Stimulated activated CD8-positive, alpha-beta memory T cell treated with anti-CD3 and anti-CD28 coated beads, Interleukin-2, amount 100 ng/mL, for 48 hours (primary cell): ENCODE measurements at regions not wholly inside any gene's neighbourhood (a gene's known extent, or its start where the extent isn't known, plus 50 kb on each side); places are given as distances from the start of the nearest gene placed in this dataset.
"Not testable (repeated sequence)": the region's sequence is repeated elsewhere in the genome, so short reads cannot be mapped to it uniquely, and the experiment has no call there.

ENCODE experiments used
- DNase-seq, 2 donors: peaks; one replicate each; pipeline ENCODE4 v3.0.0-alpha.2; 2020; ENCODE audit warnings: low read depth in 2 of 2

- DNase-seq = no peak
These were observed 115.9 kb upstream of the EEPD1 start for GRCh38 chr7:36037121-36037662.

DNA sequence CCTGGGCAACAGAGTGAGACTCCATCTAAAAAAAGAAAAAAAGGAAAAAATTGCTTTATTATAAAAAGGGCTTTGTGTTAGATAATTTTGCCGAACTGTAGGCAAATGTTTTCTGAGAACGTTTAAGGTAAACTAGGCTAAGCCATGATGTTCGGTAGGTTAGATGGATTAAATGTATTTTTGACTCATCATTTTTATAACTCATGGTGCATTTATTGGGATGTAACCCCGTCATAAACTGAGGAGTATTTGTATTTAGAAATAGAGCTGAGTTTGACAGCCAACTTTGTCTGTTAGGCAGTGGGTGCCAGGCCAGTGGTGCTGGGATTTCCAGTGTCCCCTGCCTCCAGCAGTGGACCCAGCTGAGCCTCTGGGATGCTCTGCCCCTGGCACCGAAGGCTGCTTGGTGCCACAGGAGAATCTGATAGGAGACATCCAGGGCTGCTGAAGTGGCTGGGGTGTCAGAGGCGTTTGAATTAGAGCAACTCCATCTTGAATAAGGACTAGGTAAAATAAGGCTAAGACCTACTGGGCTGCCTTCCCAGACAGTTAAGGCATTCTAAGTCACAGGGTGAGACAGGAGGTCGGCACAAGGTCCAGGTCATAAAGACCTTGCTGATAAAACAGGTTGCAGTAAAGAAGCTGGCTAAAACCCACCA is 114.9 kb upstream of the EEPD1 start:
- DNase-seq = no peak

DNA sequence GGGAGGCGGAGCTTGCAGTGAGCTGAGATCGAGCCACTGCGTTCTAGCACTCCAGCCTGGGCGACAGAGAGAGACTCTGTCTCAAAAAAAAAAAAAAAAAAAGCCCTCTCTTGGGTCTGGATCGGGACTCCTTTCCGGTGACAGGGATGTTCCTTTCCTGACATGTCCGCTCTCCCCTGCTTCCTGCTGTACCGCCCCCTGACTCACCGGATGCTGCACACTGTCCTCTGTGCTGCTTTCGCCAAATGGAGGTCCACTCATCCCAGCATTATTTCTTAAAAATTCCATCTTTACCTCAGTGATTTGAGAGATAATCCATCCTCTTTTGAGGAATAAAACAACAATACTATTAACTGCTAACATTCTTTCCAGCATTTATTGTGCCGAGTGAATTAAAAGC is 113.8 kb upstream of the EEPD1 start:
- no peak for DNase-seq

GRCh38 chr7:36039671-36040070 is 113.4 kb upstream of the EEPD1 start:
- DNase-seq = no peak

DNA sequence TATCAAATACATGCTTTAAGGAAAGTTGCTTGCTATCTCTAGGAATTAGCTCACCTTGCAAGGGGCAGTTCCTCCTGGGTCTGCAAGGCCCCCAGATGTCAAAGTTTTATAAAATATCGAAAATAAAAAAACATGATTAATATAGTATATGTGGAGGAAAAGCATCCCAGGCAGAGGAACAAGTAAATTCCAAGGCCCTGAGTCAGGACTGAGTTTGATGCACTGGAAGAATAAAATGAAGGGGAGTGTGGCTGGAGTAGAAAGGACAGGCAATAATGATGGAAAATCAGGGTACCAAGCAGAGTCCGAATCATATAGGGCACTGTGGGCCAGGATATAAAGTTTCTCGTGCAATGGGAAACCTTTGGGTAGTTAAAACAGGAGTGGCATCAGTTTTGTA is 112.4 kb upstream of the EEPD1 start:
- DNase-seq = no peak

- DNase-seq = no peak
These were observed 108.8 kb upstream of the EEPD1 start for GRCh38 chr7:36044101-36044892.

GRCh38 chr7:36045326-36045725 is 107.7 kb upstream of the EEPD1 start:
- DNase-seq = no peak

- no peak for DNase-seq
These were observed 107.2 kb upstream of the EEPD1 start for GRCh38 chr7:36045830-36046341.

GRCh38 chr7:36047091-36047658 is 105.9 kb upstream of the EEPD1 start:
- DNase-seq = no peak

DNA sequence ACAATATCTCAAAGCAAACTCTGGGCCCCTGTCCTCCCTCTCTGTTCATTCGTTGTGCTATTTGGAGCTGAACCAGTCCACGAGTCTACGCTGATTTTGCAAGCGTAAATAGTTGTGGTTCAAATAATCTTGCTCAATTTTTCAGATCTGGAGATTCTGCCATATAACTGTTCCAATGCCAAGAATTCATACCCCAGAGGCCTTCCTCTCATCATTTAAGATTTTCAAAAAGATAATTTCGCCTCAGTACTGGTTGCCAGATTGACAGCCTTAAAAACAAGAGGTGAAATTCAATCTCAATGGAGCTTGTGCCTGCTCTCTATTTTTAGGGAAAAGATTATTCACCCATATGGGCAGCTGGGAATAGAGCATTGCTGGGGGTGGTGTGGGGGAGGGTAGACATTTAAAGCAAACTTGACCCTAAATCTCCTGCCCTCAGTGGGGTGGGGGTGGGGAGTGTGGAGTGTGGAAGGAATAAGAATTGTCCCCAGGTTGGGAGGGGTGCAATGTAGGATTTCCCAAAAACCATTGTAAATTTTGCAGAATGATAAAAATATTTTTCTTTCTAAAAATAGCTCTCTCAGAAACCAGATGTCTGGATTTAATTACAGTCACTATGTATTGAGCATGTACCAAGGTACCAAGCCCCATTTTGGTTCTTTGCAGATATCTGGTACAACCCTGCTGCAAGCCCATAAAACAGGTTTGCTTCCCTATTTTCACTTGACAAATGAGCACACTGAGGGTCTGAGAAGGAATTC is 104.7 kb upstream of the EEPD1 start:
- DNase-seq = no peak

DNA sequence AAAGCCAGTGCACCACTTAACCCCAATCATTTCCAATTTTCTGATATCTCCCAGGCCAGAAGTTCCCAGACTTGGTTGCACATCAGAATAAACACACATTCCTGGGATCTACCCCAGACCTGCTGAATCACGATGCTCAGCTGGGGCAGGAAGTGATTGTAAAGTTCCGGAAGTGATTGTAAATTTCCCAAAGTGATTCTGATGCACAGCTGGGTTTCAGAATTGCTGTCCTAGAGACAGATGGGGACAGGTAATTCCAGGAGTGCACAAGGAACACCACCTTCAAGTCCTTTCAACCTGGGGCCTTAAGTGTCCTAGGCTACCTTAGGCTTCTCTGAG is 104.2 kb upstream of the EEPD1 start:
- no peak for DNase-seq

DNA sequence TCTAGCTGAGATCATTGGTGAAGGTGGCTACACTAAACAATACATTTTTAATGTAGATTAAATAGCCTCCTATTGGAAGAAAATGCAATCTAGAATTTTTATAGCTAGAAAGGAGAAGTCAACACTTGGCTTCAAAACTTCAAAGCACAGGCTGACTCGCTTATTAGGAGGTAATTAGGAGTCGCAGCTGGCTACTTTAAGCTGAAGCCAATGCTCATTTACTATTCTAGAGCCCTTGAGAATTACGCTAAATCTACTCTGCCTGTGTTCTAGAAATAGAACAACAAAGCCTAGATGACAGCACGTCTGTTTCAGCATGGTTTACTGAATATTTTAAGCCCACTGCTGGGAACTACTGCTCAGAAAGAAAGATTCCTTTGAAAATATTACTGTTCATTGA is 101.6 kb upstream of the EEPD1 start:
- no peak for DNase-seq

DNA sequence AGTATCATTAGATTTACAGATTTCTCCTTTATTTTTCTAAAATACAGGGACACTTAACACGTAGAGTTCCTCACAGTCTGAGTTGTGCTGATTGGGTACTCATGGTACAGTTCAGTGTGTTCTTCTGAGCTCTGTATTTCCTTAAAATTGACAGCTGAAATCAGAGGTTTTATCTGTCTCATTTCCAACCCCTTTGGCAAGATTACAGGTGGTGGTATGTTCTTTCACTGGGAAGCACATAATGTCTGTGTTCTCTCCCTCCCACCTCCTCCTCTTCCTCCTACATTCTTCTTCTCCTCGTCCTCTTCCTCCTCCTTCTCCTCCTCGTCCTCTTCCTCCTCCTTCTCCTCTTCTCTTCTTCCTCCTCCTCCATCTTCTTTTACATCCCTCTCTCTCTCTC is 99.5 kb upstream of the EEPD1 start:
- DNase-seq = no peak

GRCh38 chr7:36054637-36055036 is 98.4 kb upstream of the EEPD1 start:
- DNase-seq = no peak

GRCh38 chr7:36055207-36055606 is 97.8 kb upstream of the EEPD1 start:
- DNase-seq = no peak

GRCh38 chr7:36057323-36057722 is 95.7 kb upstream of the EEPD1 start:
- no peak for DNase-seq

DNA sequence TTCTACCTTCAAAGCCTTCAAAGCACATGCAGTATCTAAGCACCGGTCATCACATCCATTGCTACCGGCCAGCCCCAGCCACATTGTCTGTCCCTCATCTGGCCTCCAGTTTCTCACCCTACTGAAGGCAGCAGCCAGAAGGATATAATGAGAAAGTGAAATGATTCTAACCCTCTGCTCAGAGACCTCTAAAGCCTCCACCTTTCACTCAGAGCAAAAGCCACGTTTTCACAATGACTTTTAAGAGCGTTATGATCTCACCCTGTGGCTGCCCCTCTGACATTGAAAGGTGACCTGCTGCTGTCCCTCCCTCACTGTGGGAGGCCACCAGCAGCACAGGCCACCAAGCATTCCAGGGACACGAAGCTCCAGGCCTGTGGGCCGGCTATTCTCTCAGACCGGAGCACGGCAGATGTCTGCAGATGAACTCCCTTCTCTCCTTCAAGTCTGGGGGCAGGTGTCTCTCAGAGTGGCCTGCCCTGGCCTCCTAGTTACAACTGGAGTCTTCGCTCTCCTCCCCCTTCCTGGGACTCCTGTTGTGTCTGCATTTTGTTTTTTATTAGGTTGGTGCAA is 94.9 kb upstream of the EEPD1 start:
- no peak for DNase-seq

DNA sequence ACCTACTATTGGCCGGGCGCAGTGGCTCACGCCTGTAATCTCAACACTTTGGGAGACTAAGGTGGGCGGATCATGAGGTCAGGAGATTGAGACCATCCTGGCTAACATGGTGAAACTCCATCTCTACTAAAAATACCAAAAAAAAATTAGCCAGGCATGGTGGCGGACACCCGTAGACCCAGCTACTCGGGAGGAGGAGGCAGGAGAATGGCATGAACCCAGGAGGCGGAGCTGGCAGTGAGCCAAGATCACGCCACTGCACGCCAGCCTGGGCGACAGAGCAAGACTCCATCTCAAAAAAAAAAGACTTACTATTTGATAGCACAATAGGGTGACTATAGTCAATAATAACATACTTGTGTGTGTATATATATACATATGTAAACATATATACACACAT is 92.7 kb upstream of the EEPD1 start:
- not testable (repeated sequence) for DNase-seq

DNA sequence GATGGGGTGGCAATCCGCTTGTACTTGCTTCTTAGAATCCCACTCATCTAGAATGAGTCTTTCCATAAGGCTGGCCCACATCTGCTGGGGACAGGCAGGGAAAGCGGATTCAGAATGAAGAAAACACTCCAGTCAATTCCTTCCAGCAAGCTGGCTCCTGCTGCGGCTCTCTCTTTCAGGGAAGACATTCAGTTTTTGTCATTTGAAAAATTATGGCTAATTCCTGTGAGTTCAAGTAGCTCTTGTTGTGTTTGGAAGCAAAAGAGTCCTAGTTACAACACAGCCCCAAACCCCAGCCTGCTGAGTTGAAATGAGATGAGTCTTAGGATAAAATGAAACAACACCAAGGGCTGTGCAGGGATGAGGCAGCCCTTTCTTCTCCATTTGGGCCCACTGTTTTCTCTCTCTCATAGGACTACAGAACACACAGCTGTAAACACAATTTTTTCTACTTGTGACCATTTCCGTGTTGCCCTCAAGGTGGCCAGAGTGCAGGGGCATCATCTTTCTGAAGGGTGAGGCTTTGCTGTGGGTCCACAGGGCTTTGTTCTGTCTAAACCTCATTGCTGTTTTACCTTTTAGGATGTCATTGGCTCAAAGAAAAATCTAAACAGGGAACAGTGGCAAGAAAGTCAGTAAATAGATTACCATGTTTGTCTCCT is 90.8 kb upstream of the EEPD1 start:
- no peak for DNase-seq

- no peak for DNase-seq
These were observed 88.4 kb upstream of the EEPD1 start for GRCh38 chr7:36064676-36065075.
